ENCODE measurements at regions not wholly inside any gene's neighbourhood (a gene's known extent, or its start where the extent isn't known, plus 50 kb on each side); places are given as distances from the start of the nearest gene placed in this dataset.

DNA sequence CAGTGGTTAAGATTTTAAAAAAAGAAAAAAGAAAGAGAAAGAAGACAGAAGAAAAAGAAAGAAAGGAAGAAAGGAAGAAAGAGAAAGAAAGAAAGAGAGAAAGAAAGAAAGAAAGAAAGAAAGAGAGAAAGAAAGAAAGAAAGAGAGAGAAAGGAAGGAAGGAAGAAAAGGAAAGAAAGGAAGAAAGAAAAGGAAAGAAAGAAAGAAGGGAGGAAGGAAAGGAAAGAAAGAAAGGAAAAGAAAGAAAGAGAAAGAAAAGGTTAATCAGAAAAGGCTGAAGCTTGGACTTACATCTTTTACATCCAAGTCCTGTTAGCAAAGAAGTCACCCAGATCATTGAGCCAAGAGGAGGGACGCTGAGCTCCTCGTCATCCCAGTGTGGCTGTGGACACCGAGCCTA, 70.0 kb downstream of the IRX2 start:
- TF ChIP-seq, protein P1, sequence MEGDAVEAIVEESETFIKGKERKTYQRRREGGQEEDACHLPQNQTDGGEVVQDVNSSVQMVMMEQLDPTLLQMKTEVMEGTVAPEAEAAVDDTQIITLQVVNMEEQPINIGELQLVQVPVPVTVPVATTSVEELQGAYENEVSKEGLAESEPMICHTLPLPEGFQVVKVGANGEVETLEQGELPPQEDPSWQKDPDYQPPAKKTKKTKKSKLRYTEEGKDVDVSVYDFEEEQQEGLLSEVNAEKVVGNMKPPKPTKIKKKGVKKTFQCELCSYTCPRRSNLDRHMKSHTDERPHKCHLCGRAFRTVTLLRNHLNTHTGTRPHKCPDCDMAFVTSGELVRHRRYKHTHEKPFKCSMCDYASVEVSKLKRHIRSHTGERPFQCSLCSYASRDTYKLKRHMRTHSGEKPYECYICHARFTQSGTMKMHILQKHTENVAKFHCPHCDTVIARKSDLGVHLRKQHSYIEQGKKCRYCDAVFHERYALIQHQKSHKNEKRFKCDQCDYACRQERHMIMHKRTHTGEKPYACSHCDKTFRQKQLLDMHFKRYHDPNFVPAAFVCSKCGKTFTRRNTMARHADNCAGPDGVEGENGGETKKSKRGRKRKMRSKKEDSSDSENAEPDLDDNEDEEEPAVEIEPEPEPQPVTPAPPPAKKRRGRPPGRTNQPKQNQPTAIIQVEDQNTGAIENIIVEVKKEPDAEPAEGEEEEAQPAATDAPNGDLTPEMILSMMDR (IDR thresholded peaks at IDR 0.05; ENCODE audit: low read length): no peak
- TF ChIP-seq EZH2 (optimal IDR thresholded peaks at IDR 0.05; ENCODE audit: low read depth, low read length) (no peak), EZH2phosphoT487 (IDR thresholded peaks at IDR 0.05; ENCODE audit: low read length) (no peak)
